GM12872 (cell line): ENCODE measurements at regions not wholly inside any gene's neighbourhood (a gene's known extent, or its start where the extent isn't known, plus 50 kb on each side); places are given as distances from the start of the nearest gene placed in this dataset.

Source experiments
- TF ChIP-seq, protein P1 (sequence below): IDR thresholded peaks from 3 replicates; pipeline ENCODE4 v1.5.1; 2011; ENCODE audit warnings: low read depth, mild to moderate bottlenecking, low read length, moderate library complexity; ENCODE audit not compliant: insufficient read depth

DNA sequence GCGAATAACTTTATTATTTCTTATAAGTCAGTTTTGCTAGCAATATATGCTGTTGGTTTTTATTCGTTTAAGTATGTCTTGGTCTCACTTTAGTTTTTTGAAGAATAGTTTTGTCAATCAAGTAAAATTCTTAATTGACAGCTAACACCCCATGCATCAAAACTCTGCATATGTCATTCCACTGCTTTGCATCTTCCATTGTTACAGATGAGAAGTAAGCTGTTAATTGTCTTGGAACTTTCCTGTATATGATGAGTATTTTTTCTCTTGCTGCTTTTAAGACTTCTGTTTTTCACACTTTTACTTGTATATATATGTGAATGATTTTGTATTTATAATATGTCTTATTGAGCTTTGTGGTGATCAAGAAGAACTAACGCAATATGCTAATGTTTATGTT, 1048.4 kb downstream of the CNTNAP5 start:
- TF ChIP-seq, protein P1, sequence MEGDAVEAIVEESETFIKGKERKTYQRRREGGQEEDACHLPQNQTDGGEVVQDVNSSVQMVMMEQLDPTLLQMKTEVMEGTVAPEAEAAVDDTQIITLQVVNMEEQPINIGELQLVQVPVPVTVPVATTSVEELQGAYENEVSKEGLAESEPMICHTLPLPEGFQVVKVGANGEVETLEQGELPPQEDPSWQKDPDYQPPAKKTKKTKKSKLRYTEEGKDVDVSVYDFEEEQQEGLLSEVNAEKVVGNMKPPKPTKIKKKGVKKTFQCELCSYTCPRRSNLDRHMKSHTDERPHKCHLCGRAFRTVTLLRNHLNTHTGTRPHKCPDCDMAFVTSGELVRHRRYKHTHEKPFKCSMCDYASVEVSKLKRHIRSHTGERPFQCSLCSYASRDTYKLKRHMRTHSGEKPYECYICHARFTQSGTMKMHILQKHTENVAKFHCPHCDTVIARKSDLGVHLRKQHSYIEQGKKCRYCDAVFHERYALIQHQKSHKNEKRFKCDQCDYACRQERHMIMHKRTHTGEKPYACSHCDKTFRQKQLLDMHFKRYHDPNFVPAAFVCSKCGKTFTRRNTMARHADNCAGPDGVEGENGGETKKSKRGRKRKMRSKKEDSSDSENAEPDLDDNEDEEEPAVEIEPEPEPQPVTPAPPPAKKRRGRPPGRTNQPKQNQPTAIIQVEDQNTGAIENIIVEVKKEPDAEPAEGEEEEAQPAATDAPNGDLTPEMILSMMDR = no peak

DNA sequence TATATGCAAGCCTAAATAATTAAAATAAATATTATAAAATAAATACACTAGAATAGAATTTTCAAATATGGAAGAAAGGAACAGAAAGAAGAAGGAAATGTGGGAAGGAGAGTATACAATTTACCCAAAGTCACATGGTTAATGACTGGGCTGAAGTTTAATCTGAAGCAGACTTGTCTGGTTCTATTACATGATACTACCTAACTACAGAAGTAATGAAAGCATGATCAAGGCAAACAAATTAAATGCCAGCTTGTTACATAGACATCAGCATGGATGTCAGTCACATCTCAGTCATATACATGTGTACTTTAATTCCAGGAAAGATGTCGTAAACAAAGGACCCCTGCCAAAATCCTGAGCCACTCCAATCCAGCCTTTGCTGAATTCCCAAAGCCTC, 1060.8 kb downstream of the CNTNAP5 start:
- TF ChIP-seq, protein P1 = no peak

DNA sequence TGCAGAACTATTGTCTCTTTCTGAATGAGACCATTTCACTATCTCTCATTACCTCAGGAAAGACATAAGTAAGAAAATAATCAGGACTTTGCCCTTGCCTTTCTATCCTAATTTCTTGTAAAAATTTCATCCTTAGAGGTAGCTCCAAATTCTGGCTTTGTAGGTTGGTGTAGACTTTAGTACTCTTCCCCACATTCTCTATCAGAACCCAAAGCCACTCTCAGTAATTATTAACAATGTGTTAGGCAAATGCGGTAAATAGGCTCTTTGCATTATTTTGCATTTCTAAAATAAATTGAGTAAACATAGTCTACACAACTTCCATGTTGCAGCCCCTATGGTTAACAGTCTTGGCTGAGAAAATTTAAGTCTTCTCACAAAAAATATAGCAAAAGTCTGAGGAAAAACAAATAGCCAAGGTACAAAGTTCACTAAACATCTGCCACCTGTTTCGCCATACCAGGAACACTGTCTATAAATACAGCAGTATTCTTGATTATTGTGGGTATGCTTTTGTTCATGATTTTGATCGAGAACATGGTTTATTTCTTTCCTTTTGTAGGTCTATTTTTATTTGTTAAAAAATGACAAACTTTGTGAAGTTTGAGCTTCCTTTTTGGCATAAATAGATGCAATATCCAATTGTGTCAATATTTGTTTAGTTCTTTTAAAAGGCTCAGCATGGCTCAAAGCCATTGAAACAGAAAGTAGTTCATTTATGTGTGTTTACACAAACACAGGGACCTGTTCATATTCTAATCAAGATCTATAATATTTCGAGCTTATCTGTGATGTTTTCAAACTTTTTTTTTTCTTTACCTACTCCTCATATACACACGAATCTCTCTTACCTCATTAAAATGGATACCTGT, 1061.5 kb downstream of the CNTNAP5 start:
- TF ChIP-seq, protein P1 = no peak

DNA sequence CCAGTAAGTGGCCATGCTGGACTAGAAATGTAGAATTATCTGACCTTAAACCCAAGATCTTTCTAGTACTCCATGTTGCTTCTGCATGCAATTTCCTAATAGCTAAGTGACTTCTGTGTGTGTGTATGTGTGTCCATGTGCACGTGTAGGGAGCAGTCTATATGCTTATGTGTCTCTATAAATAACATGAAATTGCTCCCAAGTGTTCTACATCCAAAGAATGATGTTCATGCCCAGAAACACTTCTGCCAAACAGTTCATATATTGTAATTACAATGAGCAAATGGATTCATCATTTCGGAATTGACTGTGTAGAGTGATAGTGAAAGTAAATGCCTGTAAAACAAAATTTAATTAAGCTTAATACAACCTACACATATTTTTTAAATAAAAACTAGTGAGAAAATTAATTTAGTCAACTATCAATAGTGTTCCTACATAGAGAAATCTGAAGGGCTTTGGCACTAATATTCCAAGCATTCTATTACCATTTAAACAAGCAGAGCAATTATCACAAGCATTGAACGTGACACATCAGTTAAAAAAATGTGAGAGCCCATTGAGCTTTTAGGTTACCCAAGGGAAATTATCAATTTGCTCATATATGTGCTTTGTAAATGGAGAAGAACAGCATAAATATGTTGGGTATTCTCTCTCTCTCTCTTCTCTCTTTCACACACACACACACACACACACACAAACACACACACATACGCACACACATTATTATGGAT, 1067.4 kb downstream of the CNTNAP5 start:
- TF ChIP-seq, protein P1 = no peak

DNA sequence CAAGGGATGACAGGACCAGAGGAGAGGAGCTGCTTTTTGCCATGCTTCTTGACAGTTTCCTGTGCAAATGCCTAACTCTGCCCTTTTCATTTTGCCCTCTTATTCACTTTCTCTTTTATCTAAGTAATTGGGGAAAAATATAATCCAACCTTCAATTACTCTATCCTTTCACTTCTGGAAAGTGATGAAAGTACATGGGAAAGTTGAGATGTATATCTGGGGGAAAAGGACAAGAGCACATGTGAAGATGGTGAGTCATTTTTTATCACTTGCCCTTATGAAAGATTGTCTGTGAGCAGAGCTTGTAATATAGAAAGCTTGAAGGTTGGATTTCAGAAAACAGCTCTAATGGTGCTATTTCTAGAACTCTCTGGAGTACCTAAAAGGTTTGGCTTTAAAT, 1070.7 kb downstream of the CNTNAP5 start:
- TF ChIP-seq, protein P1 = no peak

DNA sequence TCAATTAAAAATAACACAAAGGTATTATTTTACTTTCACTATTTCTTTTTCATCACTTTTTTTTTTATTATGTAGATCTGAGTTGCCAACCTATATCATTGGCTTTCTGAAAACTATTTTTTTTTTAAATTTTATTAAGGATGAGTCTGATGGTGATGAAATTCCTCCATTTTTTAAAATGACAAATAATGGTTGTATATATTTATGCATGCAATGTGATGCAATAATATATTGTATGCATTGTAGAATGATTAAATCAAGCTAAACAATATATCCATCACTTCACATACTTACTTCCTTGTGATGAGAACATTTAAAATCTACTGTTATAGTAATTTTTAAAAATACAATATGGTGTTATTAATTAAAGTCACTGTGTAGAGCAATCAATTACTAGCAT, 1081.6 kb downstream of the CNTNAP5 start:
- TF ChIP-seq, protein P1 = no peak

DNA sequence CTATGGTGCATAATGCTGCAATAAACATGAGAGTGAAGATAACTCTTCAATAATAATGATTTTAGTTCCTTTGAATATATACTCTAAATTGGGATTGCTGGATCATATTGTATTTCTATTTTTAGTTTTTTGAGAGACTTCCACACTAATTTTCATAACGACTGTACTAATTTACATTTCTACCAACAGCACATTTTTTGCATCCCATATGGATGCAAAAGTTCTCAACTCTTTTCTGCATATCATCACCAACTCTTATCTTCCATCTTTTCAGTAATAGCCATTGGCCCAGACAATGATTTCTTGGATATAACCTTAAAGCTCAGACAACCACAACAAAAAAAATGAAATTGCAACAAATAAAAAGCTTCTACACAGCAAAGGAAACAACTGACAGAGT, 1082.4 kb downstream of the CNTNAP5 start:
- TF ChIP-seq, protein P1 = no peak
